ENCODE measurements at regions not wholly inside any gene's neighbourhood (a gene's known extent, or its start where the extent isn't known, plus 50 kb on each side); places are given as distances from the start of the nearest gene placed in this dataset.

GRCh38 chr18:78309307-78309706 lies 670.3 kb upstream of the SALL3 start:
- TF ChIP-seq EZH2 (IDR thresholded peaks at IDR 0.05; ENCODE audit: low read length) = no peak
- no peak for TF ChIP-seq CTCF (optimal IDR thresholded peaks at IDR 0.05 in 1 of 3, IDR thresholded peaks at IDR 0.05 in 1 of 3, conservative IDR thresholded peaks at IDR 0.05 in 1 of 3; ENCODE audit: extremely low read depth in 1 of 3, insufficient read depth in 2 of 3, low read length in 3 of 3)

Measured in keratinocyte (primary cell).